Glomerular endothelial cell (primary cell): ENCODE measurements at regions not wholly inside any gene's neighbourhood (a gene's known extent, or its start where the extent isn't known, plus 50 kb on each side); places are given as distances from the start of the nearest gene placed in this dataset.
"Not testable (repeated sequence)": the region's sequence is repeated elsewhere in the genome, so short reads cannot be mapped to it uniquely, and the experiment has no call there.

Source experiments
- DNase-seq: peaks from one replicate; pipeline ENCODE4 v3.0.0-alpha.2; 2011; ENCODE audit warnings: low read depth, low spot score; ENCODE audit errors: extremely low read depth

DNA sequence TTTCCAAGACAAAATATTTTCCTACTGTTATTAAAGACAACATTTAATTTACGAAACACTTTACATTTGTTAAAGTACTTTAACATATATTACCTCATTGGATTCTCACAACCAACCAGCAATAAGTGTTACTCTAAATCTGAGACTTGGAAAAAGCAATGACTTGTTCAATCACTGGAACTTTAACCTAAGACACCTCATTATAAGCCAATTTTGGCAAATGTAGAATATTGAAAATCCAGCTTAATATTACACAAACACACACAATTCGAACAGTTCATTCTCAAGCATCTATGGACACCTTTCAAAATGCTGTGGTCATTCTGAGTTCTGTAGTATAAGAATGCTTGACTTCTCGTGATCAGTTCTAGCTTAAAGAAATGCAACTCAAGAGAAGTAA lies 619.4 kb upstream of the CHAC2 start:
- DNase-seq: no peak

DNA sequence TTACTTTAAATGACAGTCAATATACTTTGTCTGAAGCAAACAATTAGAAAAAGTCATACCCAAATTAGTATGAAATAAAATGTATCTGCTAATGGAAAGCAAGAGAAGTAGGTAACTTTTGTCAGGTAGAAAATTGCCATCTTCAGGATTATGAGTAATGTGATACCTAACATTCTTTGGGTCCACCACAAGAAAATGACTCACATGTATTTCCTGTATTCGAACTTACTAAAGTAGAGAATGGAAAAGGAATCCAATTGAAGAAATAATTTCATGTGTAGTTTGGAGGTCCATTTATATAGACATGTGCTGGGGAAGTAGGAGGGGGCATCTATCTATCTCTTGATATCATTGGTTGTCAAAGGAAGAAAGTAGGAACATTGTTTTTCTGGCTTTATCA lies 636.2 kb upstream of the CHAC2 start:
- no peak for DNase-seq

DNA sequence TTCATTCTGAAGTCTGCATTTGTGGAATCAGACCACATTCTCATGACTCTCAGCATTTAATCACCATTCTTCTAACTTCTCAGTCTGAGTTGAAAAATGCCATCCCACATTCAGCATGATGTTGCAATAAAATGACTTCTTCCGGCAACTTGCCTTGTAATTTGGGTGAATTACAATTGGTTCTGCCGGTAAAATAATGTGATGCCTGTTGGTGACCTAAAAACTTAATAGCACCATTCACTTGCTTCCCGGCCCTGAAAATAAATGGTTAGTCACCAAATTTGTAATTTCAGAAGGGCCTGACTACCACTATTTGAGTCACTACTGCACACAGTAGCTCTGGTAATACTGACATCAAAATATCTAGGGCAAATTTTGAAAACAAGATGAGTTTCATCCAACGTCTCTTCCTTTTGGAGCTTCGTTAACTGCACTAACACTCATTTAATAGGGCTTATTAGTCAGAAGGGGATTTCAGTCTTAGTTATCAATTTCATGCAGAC lies 637.1 kb upstream of the CHAC2 start:
- no peak for DNase-seq

DNA sequence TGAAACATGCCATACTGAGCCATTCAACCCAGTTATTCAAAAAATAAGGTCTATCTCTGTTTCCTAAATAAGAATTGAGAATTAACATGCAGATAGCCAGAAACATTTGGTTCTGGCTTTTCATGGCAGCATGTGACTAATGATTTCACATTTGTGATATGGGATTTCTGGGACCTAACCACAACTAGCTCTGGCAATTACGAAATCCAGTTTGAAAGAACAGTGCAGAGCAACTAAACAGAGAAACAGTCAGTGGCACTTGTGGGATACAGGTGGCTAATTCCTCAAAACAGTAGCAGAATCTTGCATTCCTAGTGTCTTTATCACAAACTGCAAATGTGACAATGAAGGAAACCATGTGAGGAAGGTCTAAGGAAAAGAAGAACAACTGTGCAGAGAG lies 637.8 kb upstream of the CHAC2 start:
- no peak for DNase-seq

DNA sequence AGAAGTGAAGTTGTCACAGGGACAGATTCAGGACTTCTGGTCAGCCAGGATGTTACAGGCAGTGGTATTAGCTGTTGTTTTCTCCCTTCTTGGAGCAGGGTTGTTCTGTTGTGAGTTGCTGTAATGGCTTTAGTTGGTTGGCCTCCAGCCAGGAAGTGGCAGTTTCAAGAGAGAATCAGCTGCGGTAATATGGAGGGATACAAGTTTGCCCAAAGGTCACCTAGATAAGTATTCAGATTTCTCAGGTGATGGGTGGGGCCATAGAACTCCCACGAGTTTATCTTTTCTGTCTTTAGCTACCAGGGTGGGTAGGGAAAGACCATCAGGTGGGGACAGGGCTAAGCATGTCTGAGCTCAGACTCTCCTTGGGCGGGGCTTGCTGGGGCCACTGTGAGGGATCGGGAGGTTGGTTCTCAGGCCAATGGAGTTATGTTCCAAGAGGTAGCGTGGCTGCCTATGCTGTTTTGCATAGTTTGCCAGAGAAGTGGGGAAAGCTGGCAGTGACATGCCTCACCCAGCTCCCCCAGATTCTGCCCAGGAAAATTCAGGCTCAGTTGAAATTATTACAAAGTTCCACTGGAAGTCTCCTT lies 640.4 kb upstream of the CHAC2 start:
- DNase-seq: no peak

DNA sequence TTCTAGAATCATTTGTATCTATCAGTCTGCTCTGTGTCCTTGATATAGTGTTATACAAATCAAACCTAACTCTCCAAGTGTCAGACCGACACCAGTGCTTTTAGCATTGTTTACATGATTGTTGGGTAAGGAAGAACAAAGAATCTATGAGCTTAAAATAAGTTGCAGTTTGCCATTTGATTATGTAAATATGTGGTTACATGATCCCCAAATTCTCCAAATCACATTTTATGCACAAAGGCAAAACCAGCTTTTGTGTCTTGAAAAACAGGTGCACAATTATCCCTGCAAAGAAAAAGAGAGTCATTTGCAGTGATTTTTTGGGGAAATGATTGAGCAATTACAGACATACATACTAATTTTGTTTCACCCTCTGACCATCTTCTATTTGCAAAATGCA lies 652.6 kb upstream of the CHAC2 start:
- DNase-seq: no peak

DNA sequence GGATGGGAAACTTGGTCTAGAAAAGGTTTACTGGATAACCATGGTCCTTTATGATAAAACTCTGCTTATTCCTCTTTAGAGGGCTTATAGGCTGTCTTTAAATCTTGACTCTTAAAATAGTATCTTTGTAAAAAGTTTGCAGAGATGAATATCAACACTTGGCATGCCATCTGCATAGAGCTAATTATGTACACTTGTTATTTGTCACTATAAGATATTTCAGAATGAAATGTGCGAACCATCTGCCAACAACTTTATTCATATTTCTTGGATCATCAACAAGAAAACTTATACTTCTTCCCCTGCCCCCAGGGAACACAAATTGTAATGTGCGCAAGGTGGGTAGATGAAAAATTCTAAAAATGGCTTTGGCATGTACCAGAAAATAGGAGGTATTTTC lies 653.0 kb upstream of the CHAC2 start:
- no peak for DNase-seq

DNA sequence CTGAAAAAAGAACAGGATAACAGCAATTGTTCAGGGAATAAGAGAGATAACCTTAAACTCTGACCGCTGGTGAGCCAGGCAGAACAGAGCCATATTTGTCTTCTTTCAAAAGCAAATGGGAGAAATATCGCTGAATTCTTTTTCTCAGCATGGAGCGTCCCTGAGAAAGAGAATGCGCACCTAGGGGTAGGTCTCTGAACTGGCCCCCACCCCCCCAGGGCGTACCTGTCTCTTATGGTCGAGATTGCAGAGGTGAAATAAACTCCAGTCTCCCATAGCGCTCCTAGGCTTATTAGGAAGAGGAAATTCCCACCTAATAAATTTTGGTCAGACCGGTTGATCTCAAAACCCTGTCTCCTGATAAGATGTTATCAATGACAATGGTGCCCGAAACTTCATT lies 655.2 kb upstream of the CHAC2 start:
- not testable (repeated sequence) for DNase-seq

DNA sequence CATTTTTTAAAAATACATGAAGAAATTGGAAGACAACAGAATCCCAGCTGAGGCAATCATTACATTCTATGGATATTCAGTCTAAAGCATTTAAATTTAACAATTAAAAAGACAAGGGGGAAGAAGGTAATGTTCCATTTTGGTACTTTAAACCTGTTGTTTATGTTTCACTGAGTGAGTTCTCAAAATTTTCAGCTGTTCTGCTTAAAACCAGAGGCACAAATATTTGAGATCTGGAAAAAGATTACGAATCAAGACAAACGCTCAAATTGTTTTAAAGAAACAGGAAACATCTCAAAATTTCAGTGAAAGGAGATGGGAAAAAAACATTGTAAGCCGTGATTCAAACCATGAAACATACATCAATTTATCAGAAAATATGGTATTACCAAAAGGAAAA lies 656.2 kb upstream of the CHAC2 start:
- no peak for DNase-seq

DNA sequence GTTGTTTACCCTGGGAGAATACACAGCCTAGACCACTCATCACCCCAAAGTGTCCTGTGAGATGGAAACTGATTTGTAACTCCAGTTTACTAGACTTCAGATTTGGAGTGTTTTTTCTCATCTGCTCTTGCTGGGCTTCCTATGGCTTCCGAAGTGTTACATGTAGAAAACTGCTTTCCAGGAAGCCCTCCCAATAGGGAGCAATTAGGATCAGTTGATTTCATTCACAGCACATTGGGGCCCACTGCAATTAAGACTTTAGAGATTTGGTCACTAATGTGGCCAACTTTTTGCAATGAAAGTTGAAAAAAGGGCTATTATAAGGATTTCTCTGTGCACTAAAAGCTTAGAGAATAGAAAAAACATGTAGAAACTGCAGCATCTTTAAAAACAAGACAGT lies 656.6 kb upstream of the CHAC2 start:
- no peak for DNase-seq

DNA sequence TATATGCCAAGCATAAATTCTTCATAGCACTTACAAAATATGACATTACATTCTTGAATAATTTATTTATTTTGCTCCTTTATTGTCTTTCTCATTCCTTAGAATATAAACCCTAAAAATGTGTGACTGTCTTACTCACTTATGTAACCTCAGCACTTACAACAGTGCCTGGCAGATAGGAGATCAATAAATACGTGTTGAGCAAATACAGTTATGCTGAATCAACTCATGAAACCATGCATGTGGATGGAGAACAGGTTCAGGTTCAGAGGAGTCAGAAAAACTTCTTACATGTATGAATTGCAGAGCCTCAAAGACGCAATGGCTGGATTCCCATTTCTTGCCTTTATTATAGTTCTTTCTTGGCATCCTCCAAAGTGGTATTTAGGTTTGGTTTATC lies 659.4 kb upstream of the CHAC2 start:
- no peak for DNase-seq

DNA sequence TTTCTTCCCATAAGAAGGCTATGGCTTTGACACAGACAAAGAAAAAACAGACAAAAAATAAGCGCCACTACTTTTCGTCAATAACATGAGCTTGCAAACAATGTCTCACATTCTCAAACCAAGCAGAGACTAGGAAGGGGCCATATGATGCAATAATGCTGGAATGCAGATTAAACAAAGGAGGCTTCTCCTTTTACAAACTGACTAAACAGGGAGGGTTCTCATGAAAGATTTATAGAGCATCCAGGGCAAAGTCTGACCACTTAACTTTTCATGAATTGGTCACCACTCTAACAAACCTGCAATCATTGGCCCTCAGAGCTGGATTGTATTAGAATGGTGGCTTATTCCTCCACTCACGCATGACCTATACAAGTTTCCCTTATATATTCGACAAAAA lies 663.3 kb upstream of the CHAC2 start:
- no peak for DNase-seq

DNA sequence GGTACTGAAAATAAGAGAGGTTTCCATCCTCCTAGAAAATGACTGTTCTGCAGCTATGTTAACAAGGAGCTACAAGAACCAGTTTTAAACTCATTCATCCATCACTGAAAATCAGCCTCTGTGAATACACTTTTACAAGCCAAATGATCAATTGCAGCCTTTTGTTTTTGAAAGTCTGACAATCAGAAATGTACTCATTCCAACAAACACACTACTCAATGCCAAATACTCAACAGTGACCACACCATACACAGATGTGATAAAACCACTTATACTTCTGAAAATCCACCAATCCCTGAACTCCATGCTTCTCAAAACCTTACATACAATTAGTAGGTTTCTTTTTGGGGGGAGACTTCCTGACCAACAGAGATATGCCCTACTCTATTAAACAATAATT lies 663.9 kb upstream of the CHAC2 start:
- DNase-seq: no peak

DNA sequence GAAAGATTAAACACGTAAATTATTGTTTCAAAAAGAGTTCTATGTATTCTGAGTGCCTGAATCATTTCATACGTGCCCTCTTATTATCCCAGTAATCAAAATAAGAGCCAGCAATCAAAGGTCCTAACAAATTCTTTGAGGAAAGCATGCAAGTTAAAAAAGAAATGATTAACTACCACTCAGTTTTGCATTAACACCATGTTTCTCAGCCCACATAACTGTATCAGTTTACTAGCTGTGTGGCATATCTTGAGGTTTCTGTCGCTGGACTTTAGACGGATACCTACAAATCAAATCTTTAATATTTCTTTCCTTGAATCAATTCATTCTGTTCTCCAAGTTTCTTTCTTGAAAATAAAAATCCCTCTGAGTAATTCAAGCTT lies 668.9 kb upstream of the CHAC2 start:
- no peak for DNase-seq

DNA sequence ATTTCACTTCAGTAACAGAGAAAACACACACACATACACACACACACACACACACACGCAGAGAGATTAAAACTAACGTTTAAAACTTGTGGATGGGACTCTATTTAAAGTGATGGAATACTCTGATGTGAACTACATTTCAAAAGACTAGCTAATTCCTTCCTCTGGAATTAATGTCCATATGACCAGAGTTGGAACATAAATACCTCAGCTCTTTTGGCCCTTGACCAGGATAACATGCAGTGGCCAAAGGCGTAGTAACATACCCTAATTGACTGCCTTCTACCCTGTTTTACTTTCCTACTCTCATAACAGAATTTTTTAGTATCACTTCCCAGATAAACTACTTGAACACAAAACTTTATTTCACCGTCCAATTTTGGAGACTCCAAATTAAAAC lies 671.3 kb upstream of the CHAC2 start:
- DNase-seq: no peak

DNA sequence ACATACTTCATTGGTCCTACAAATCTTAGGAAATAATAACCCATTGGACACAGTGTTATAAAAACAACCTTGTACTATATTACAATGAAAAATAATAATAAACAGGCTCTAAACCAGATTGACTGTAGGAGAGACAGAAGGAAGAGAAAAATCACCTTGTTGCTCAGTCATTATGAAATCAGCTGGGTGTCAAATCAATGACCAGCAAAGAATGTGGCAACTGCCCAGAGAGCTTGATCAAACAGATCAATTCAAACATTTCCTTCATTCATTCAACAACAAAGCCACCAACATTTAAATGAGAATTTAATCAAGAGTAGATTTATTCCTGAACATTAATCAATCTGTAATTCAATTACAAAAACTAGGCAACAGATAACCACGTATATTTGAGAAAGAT lies 671.9 kb upstream of the CHAC2 start:
- no peak for DNase-seq

DNA sequence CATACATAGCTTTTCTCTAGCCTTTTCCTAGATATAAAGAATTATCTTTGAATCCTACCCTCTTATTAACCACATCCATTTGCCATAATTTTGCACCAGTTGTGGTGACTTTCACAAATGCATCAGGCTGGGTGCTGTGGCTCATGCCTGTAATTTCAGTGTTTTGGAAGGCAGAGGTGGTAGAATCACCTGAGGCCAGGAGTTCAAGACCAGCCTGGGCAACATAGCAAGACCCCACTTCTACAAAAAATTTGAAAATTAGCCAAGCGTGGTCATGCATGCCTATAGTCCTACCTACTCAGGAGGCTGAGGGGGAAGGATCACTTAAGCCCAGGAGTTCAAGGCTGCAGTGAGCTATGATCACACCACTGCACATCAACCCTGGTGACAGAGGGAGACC lies 672.4 kb upstream of the CHAC2 start:
- no peak for DNase-seq

DNA sequence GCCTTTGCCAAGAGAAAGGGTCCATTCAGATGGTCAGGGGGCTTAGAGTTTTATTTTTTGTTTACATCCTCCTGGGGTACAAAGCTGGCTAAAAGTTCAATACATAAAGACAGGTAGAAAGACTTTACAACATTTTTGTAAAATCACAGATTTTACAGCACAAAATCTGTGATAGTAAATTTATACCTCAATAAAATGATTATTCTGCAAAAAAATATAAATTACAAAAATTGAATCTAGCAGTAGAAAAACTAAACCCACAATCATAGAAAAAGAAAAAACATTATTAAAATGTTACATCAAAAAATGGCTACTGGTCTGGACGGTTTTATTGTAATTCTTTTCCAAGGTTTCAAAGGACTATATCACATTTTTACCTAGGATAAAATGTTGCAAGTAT lies 674.2 kb upstream of the CHAC2 start:
- no peak for DNase-seq

DNA sequence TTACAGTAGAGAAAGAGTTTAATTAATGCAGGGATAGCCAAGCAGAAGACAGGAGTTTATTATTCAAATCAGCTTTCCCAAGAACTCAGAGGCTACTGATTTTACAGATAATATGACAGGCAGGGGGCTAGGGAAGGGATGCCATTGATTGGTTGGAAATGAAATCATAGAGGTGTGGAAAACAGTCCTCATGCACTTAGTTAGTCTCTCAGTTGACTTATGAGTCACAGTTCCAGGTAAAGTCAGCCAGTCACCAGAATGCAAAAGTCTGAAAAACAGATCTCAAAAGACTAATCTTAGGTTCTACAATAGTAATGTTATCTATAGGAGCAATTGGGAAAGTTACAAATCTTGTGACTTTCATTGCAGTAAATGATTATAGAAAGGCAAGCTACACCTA lies 676.4 kb upstream of the CHAC2 start:
- no peak for DNase-seq

DNA sequence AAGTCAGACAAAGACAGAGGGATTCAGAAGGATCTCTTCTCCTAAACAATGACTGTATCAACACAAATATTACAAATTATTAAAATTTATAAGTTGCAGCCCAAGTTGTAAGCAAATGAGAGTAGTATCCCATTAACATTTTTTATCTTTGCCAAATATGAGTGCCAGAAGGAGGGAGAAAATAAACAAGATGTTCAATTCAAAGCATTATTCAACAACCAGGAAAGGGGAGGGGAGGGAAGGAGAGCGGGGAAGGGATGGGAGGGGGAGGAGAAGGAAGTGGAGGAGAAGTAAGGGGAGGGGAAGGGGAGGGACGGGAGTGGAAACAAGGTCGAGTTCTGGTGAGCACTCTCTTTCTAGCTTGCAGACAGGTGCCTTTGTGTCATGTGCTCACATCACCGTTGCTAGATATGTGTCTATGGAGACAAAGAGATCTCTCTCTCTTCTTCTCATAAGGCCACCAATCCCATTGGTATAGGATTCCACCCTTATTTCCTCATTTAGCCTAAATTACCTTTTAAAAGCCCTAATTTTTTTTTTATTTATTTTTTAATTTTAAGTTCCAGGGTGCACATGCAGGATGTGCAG lies 679.6 kb upstream of the CHAC2 start:
- DNase-seq: no peak

DNA sequence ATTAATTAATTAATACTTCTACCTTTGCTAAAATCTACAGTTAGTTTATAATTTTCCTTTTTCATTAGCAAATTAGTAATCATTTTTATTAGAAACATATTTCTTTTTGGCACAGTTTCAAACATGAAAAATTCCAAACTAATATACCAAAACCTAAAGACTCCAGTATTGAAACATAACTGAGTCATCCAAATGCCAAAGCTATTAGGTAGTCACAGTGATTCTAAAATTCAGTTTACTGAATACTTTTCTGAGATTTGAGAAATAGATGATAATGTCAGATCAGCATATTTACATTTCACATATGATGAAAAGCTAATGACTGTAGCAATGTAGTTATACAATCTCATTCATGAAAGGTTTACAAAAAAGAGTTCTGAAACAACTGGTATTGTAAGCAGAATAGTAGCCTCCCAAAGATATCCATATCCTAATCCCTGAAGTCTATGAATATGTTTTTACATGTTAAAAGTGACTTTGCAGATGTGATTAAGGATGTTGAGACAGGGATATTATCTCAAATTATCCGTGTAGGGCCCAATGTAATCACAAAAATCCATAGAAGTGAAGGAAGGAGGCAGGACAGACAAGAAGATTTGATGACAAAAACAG lies 680.2 kb upstream of the CHAC2 start:
- no peak for DNase-seq

DNA sequence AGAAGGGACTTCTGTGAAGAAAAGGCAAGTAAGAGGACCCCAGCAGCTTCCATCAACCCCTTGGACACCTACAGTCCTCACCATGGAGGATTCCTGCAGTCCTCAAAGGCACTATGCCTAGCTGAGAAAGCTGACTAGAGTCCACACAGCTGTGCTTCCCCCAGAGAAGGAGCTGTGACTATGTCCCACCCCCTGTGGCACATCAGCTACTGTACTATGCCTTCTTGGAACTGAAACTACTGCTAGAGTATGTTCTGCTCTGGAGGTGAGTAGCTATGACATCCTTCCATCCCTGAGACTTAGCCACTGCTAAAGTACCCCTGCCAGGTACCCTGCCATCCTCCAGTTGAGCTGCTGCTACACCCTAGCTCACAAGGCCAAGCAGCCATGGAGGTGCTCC lies 690.2 kb upstream of the CHAC2 start:
- no peak for DNase-seq

DNA sequence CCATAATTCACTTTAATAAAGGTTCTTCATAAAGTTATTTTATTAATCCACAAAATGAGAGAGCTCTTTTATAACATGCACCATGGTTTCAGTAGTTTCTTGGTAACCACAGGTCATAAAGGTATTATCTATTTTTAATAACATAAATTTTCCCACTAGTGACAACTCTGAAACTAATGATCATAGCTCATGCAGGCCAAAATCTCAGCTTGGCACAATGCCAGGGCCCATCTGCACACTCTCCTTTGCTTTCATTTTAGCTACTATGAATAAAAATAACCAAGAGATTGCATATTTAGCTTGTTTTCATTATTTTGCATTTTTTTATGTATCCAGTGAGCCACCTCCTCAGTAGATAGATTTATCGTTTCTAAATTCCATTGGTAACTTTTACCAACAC lies 691.8 kb upstream of the CHAC2 start:
- no peak for DNase-seq
